Esophagus muscularis mucosa (tissue), 4 donors: ENCODE measurements at regions not wholly inside any gene's neighbourhood (a gene's known extent, or its start where the extent isn't known, plus 50 kb on each side); places are given as distances from the start of the nearest gene placed in this dataset.

ENCODE experiments used
- DNase-seq: peaks from one replicate; pipeline ENCODE4 v3.0.0-alpha.2; 2017; ENCODE audit errors: extremely low spot score
- H3K27ac ChIP-seq, 4 donors: fragments of 200-600 bp; sonication (generic); replicated peaks in 1 of 4; 1 replicate in 3 of 4; 2 replicates in 1 of 4; pipeline ENCODE4 v1.5.1; 2016 to 2019; ENCODE audit warnings: mild to moderate bottlenecking in 1 of 4
- H3K27me3 ChIP-seq, 4 donors: fragments of 200-600 bp; sonication (generic); one replicate each; pipeline versions ENCODE4 v1.5.1 to v1.6.0; 2016 to 2019
- H3K36me3 ChIP-seq, 4 donors: fragments of 200-600 bp; sonication (generic); one replicate each; pipeline ENCODE4 v1.5.1; 2016 to 2019
- H3K4me1 ChIP-seq, 4 donors: fragments of 200-600 bp; sonication (generic); one replicate each; pipeline ENCODE4 v1.5.1; 2016 to 2019
- H3K4me3 ChIP-seq, 4 donors: fragments of 200-600 bp; sonication (generic); 1 replicate in 2 of 4; 2 replicates in 2 of 4; pipeline ENCODE4 v1.5.1; 2016 to 2019; ENCODE audit warnings: mild to moderate bottlenecking in 4 of 4, moderate library complexity in 1 of 4
- H3K9me3 ChIP-seq, 4 donors: fragments of 200-600 bp; sonication (generic); 1 replicate in 3 of 4; 2 replicates in 1 of 4; pipeline ENCODE4 v1.5.1; 2016 to 2019
- CTCF ChIP-seq, 3 experiments: fragments of 200-600 bp in 2 of 3; fragments of 450-650 bp in 1 of 3; sonication (generic) in 2 of 3; IDR thresholded peaks; one replicate each; pipeline ENCODE4 v1.5.1; 2017 to 2019; ENCODE audit warnings: antibody characterized with exemption in 3 of 3, mild to moderate bottlenecking in 2 of 3, moderate library complexity in 1 of 3
- EP300 ChIP-seq: sonication (generic); formaldehyde crosslinking; IDR thresholded peaks from one replicate; pipeline ENCODE4 v1.6.1; 2017; ENCODE audit warnings: antibody characterized with exemption
- POLR2A ChIP-seq: fragments of 450-650 bp; IDR thresholded peaks from one replicate; pipeline ENCODE4 v1.6.1; 2017; ENCODE audit warnings: antibody characterized with exemption, moderate library complexity, mild to moderate bottlenecking, low read depth
- POLR2AphosphoS5 ChIP-seq, 2 donors: sonication (generic); formaldehyde crosslinking; IDR thresholded peaks; one replicate each; pipeline ENCODE4 v1.6.1; 2017; ENCODE audit warnings: antibody characterized with exemption in 2 of 2
- WGBS: methylation state at CpG from one replicate; pipeline ENCODE4 v1.1.5; 2018; 5-methylcytosine and 5-hydroxymethylcytosine counted together
- intact Hi-C: fragments of 100-400 bp; cut with DNase I; formaldehyde crosslinking; loops from one replicate; pipeline ENCODE4 v1.15.1; 2023

- Histone ChIP-seq H3K4me1 (no peaks in the 10 kb centered on the region), H3K27ac (no peak overlapping the region), H3K36me3 (no peaks in the 10 kb centered on the region), H3K27me3 (peaks cover 0 to 22% (median 0%) of the 10 kb centered on the region in 4 donors), H3K9me3 (no peaks in the 10 kb centered on the region), H3K4me3 (no peak overlapping the region)
- TF ChIP-seq CTCF (IDR thresholded peaks at IDR 0.05) (no peak), POLR2AphosphoS5 (IDR thresholded peaks at IDR 0.05) (no peak), POLR2A (no peak), EP300 (no peak)
- no peak for DNase-seq
- intact Hi-C loops: no loop called here
- 43% methylated on average over 4 of the region's 4 CpGs for WGBS
Measured at GRCh38 chr2:173419506-173419905, 64.8 kb downstream of the CDCA7 start.

GRCh38 chr2:173424886-173425285, 70.2 kb downstream of the CDCA7 start:
- Histone ChIP-seq H3K27ac (no peak overlapping the region), H3K27me3 (peaks cover 0 to 7% (median 0%) of the 10 kb centered on the region in 4 donors), H3K4me1 (peaks cover 0 to 11% (median 7%) of the 10 kb centered on the region in 4 donors), H3K4me3 (no peak overlapping the region), H3K36me3 (no peaks in the 10 kb centered on the region), H3K9me3 (no peaks in the 10 kb centered on the region)
- 74% methylated on average over 2 of the region's 2 CpGs for WGBS
- TF ChIP-seq POLR2A (no peak), POLR2AphosphoS5 (IDR thresholded peaks at IDR 0.05) (no peak), EP300 (no peak), CTCF (IDR thresholded peaks at IDR 0.05) (no peak)
- DNase-seq: no peak
- intact Hi-C loops: no loop called here

GRCh38 chr2:173427887-173428668, 73.4 kb downstream of the CDCA7 start:
- intact Hi-C loops: no loop called here
- Histone ChIP-seq H3K27me3 (peaks cover 0 to 17% (median 0%) of the 10 kb centered on the region in 4 donors), H3K9me3 (no peaks in the 10 kb centered on the region), H3K27ac (no peak overlapping the region), H3K4me3 (no peak overlapping the region), H3K4me1 (peaks cover 0 to 11% (median 7%) of the 10 kb centered on the region in 4 donors), H3K36me3 (no peaks in the 10 kb centered on the region)
- no peak for DNase-seq
- no peak for TF ChIP-seq POLR2A
- no peak for TF ChIP-seq CTCF (IDR thresholded peaks at IDR 0.05)
- no peak for TF ChIP-seq POLR2AphosphoS5 (IDR thresholded peaks at IDR 0.05)
- TF ChIP-seq EP300: no peak
- 71% methylated on average over 6 of the region's 6 CpGs for WGBS

- H3K4me1 ChIP-seq: peaks cover 0 to 20% (median 7%) of the 10 kb centered on the region in 4 donors
- peaks cover 0 to 16% (median 0%) of the 10 kb centered on the region in 4 donors for H3K27me3 ChIP-seq
- 76% methylated on average over 5 of the region's 5 CpGs for WGBS
- H3K4me3 ChIP-seq: no peak overlapping the region
- H3K36me3 ChIP-seq: no peaks in the 10 kb centered on the region
- intact Hi-C loops: no loop called here
- no peak overlapping the region for H3K27ac ChIP-seq
- no peaks in the 10 kb centered on the region for H3K9me3 ChIP-seq
- TF ChIP-seq CTCF (IDR thresholded peaks at IDR 0.05) (no peak), POLR2AphosphoS5 (IDR thresholded peaks at IDR 0.05) (no peak), EP300 (no peak), POLR2A (no peak)
- DNase-seq: no peak
Measured at GRCh38 chr2:173431191-173431590, 76.5 kb downstream of the CDCA7 start.
